ENCODE measurements at regions not wholly inside any gene's neighbourhood (a gene's known extent, or its start where the extent isn't known, plus 50 kb on each side); places are given as distances from the start of the nearest gene placed in this dataset.

GRCh38 chr11:119957951-119958350, 180.0 kb downstream of the TRIM29 start:
- 67 to 68% methylated on average over 2 of the region's 2 CpGs for WGBS, 2 donors
- Histone ChIP-seq H3K36me3 (replicated peaks in 1 of 2; ENCODE audit: insufficient read depth in 1 of 2, low read depth in 2 of 2) (no peaks in the 10 kb centered on the region), H3K4me1 (no peaks in the 10 kb centered on the region), H3K27me3 (no peaks in the 10 kb centered on the region), H3K9me3 (no peaks in the 10 kb centered on the region), H3K27ac (no peak overlapping the region), H3K4me3 (no peak overlapping the region)
- DNase-seq (no peak), ATAC-seq (no peak)
- TF ChIP-seq CTCF (IDR thresholded peaks at IDR 0.05) (no peak), POLR2A (IDR thresholded peaks at IDR 0.05) (no peak)
- intact Hi-C loops (cut with DNase I): no loop called here

GRCh38 chr11:119952441-119952840, 185.5 kb downstream of the TRIM29 start:
- H3K4me3 ChIP-seq: no peak overlapping the region
- no peaks in the 10 kb centered on the region for H3K4me1 ChIP-seq
- no peak for ATAC-seq
- no peaks in the 10 kb centered on the region for H3K36me3 ChIP-seq (replicated peaks in 1 of 2; ENCODE audit: insufficient read depth in 1 of 2, low read depth in 2 of 2)
- WGBS, 2 donors: 67 to 76% methylated on average over 6 of the region's 6 CpGs
- H3K27ac ChIP-seq: no peak overlapping the region
- no peaks in the 10 kb centered on the region for H3K27me3 ChIP-seq
- H3K9me3 ChIP-seq: no peaks in the 10 kb centered on the region
- DNase-seq: no peak
- TF ChIP-seq POLR2A (IDR thresholded peaks at IDR 0.05) (no peak), CTCF (IDR thresholded peaks at IDR 0.05) (no peak)
- intact Hi-C loops (cut with DNase I): no loop called here

GRCh38 chr11:119943298-119943655, 194.6 kb downstream of the TRIM29 start:
- intact Hi-C loops (cut with DNase I): no loop called here
- DNase-seq (no peak), ATAC-seq (no peak)
- H3K27me3 ChIP-seq: no peaks in the 10 kb centered on the region
- H3K36me3 ChIP-seq (replicated peaks in 1 of 2; ENCODE audit: insufficient read depth in 1 of 2, low read depth in 2 of 2): no peaks in the 10 kb centered on the region
- H3K4me1 ChIP-seq: no peaks in the 10 kb centered on the region
- no peak overlapping the region for H3K4me3 ChIP-seq
- no peak overlapping the region for H3K27ac ChIP-seq
- H3K9me3 ChIP-seq: no peaks in the 10 kb centered on the region
- 57 to 69% methylated on average over 5 of the region's 5 CpGs for WGBS, 2 donors
- no peak for TF ChIP-seq CTCF (IDR thresholded peaks at IDR 0.05)
- no peak for TF ChIP-seq POLR2A (IDR thresholded peaks at IDR 0.05)

GRCh38 chr11:119942583-119943297, 195.2 kb downstream of the TRIM29 start:
- DNase-seq (no peak), ATAC-seq (no peak)
- intact Hi-C loops (cut with DNase I): no loop called here
- Histone ChIP-seq H3K27ac (no peak overlapping the region), H3K4me1 (no peaks in the 10 kb centered on the region), H3K36me3 (replicated peaks in 1 of 2; ENCODE audit: insufficient read depth in 1 of 2, low read depth in 2 of 2) (no peaks in the 10 kb centered on the region), H3K4me3 (no peak overlapping the region), H3K9me3 (no peaks in the 10 kb centered on the region), H3K27me3 (no peaks in the 10 kb centered on the region)
- no peak for TF ChIP-seq POLR2A (IDR thresholded peaks at IDR 0.05)
- no peak for TF ChIP-seq CTCF (IDR thresholded peaks at IDR 0.05)
- WGBS, 2 donors: 79 to 83% methylated on average over 7 of the region's 7 CpGs
